Hepatocyte (in vitro differentiated cells): ENCODE measurements at regions not wholly inside any gene's neighbourhood (a gene's known extent, or its start where the extent isn't known, plus 50 kb on each side); places are given as distances from the start of the nearest gene placed in this dataset.

Source experiments
- DNase-seq: peaks from one replicate; pipeline ENCODE4 v3.0.0-alpha.2; 2016; ENCODE audit warnings: low spot score
- H2AFZ ChIP-seq: fragments of 200-600 bp; sonication (generic); 2 replicates; pipeline ENCODE4 v1.6.0; 2016; ENCODE audit warnings: antibody characterized with exemption, mild to moderate bottlenecking
- H3K27ac ChIP-seq: fragments of 200-600 bp; sonication (generic); 2 replicates; pipeline ENCODE4 v1.5.1; 2016; ENCODE audit warnings: mild to moderate bottlenecking
- H3K27me3 ChIP-seq: fragments of 200-600 bp; sonication (generic); 2 replicates; pipeline ENCODE4 v1.6.1; 2016
- H3K36me3 ChIP-seq: fragments of 200-600 bp; sonication (generic); replicated peaks from 2 replicates; pipeline ENCODE4 v1.5.1; 2016; ENCODE audit warnings: low read depth; ENCODE audit not compliant: insufficient read depth
- H3K4me1 ChIP-seq: fragments of 200-600 bp; sonication (generic); 2 replicates; pipeline ENCODE4 v1.5.1; 2016; ENCODE audit warnings: mild to moderate bottlenecking, moderate library complexity; ENCODE audit not compliant: insufficient read depth
- H3K4me2 ChIP-seq: fragments of 200-600 bp; sonication (generic); 2 replicates; pipeline ENCODE4 v1.6.0; 2016
- H3K4me3 ChIP-seq: fragments of 200-600 bp; sonication (generic); 2 replicates; pipeline ENCODE4 v1.5.1; 2016; ENCODE audit warnings: mild to moderate bottlenecking
- H3K79me2 ChIP-seq: fragments of 200-600 bp; sonication (generic); 2 replicates; pipeline ENCODE4 v1.6.0; 2017; ENCODE audit warnings: mild to moderate bottlenecking
- H3K9me2 ChIP-seq: fragments of 200-600 bp; sonication (generic); replicated peaks from 2 replicates; pipeline ENCODE4 v1.6.0; 2017; ENCODE audit warnings: mild to moderate bottlenecking; ENCODE audit not compliant: insufficient read depth
- H3K9me3 ChIP-seq: fragments of 200-600 bp; sonication (generic); 2 replicates; pipeline ENCODE4 v1.5.1; 2016; ENCODE audit warnings: low read depth, mild to moderate bottlenecking
- H4K20me1 ChIP-seq: fragments of 200-600 bp; sonication (generic); 2 replicates; pipeline ENCODE4 v1.6.0; 2016; ENCODE audit warnings: mild to moderate bottlenecking; ENCODE audit not compliant: insufficient read depth, poor library complexity, severe bottlenecking
- CTCF ChIP-seq: fragments of 200-600 bp; sonication (generic); IDR thresholded peaks from 2 replicates; pipeline ENCODE4 v1.5.1; 2016; ENCODE audit warnings: antibody characterized with exemption, mild to moderate bottlenecking; ENCODE audit not compliant: poor library complexity
- EZH2 ChIP-seq: fragments of 200-600 bp; sonication (generic); IDR thresholded peaks from 2 replicates; pipeline ENCODE4 v1.6.1; 2016; ENCODE audit warnings: antibody characterized with exemption, mild to moderate bottlenecking, borderline replicate concordance
- EZH2phosphoT487 ChIP-seq: fragments of 200-600 bp; sonication (generic); IDR thresholded peaks from one replicate; pipeline ENCODE4 v1.6.1; 2018; ENCODE audit warnings: antibody characterized with exemption, mild to moderate bottlenecking, low read depth, moderate library complexity; ENCODE audit not compliant: unreplicated experiment, severe bottlenecking
- WGBS: methylation state at CpG from one replicate; pipeline ENCODE4 v1.1.6; 2016; ENCODE audit warnings: low lambda C conversion rate; ENCODE audit errors: missing lambda C conversion rate; 5-methylcytosine and 5-hydroxymethylcytosine counted together

DNA sequence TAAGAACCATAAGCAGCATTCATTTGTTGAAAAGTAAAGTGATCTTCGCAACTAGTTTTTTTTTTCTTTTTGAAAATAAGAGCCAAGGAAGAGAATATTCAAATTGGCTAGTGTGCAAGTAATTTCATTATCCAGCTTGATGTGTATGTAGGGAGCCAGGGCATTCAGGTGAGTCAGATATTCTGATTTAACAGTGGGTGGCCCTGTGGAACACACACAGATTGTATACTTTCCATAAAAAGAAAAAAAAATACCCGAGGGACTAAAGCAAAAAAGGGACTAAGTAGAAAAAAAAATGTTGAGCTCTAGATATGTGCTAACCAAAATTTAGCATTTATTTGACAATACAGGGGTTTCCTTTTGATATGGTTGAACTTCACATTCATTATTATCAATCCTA, 96.9 kb upstream of the ROPN1 start:
- H3K4me3 ChIP-seq: no peak overlapping the region
- 73% methylated on average over 2 of the region's 2 CpGs for WGBS
- no peaks in the 10 kb centered on the region for H3K27me3 ChIP-seq

DNA sequence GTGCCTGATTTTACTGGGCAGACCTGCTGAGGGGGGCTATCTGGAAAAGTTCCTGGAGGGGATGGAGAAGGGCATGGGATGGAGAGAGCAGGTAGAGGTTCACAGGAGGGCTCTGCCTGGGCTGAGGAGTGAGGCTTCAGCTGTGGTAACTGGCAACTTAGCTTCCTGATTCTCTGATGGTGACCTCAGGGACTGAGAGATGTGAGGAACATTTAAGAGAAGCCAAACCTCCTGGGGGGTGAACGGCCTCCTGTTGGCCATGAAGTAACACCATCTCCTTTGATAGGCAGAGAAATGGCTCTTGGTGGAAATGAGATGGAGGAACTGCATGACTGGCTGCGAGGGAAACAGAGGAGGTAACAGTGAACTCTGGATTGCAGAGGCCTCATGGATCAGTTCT, 97.3 kb upstream of the ROPN1 start:
- no peaks in the 10 kb centered on the region for H4K20me1 ChIP-seq
- H3K9me3 ChIP-seq: no peaks in the 10 kb centered on the region
- no peak overlapping the region for H3K27ac ChIP-seq
- H3K9me2 ChIP-seq: no peaks in the 10 kb centered on the region
- H3K4me1 ChIP-seq: peaks cover 3% of the 10 kb centered on the region
- no peak overlapping the region for H3K4me2 ChIP-seq
- H3K79me2 ChIP-seq: no peaks in the 10 kb centered on the region
- no peaks in the 10 kb centered on the region for H3K27me3 ChIP-seq
- no peak overlapping the region for H2AFZ ChIP-seq
- H3K4me3 ChIP-seq: no peak overlapping the region
- DNase-seq: no peak
- 87% methylated on average over 2 of the region's 2 CpGs for WGBS
- TF ChIP-seq CTCF (no peak), EZH2 (no peak), EZH2phosphoT487 (no peak)
- no peaks in the 10 kb centered on the region for H3K36me3 ChIP-seq

More for the DNA sequence above, 96.9 kb upstream of the ROPN1 start:
- H3K9me3 ChIP-seq: no peaks in the 10 kb centered on the region
- TF ChIP-seq CTCF: no peak
- TF ChIP-seq EZH2phosphoT487: no peak
- TF ChIP-seq EZH2: no peak
- H3K9me2 ChIP-seq: no peaks in the 10 kb centered on the region
- no peak overlapping the region for H3K27ac ChIP-seq
- H4K20me1 ChIP-seq: no peaks in the 10 kb centered on the region
- no peak overlapping the region for H3K4me2 ChIP-seq
- no peaks in the 10 kb centered on the region for H3K36me3 ChIP-seq
- H3K79me2 ChIP-seq: no peaks in the 10 kb centered on the region
- no peak for DNase-seq
- H3K4me1 ChIP-seq: peaks cover 6% of the 10 kb centered on the region
- H2AFZ ChIP-seq: no peak overlapping the region

DNA sequence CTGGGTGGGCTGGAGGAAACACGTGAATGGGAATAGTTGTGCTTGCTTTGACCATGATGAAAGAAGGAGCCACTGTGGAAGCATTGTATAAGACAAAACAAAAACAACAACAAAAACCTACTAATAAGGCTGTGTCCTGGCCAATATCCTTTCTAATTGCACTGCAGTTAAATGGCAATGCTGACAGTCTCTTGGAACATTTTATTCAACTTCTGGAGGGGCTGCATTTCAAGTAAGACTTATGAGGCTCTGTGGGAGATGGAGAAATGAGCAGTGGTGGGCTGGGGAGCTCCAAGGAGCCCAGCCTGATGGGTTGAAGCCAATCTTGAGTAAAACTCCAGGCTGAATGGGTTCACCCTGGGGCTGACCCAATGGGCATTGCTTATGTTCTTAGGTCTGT, 99.8 kb upstream of the ROPN1 start:
- TF ChIP-seq EZH2 (no peak), EZH2phosphoT487 (no peak), CTCF (no peak)
- Histone ChIP-seq H3K4me3 (no peak overlapping the region), H3K9me2 (no peaks in the 10 kb centered on the region), H3K27me3 (no peaks in the 10 kb centered on the region), H3K27ac (no peak overlapping the region), H2AFZ (no peak overlapping the region), H3K4me2 (no peak overlapping the region), H3K4me1 (peaks cover 3% of the 10 kb centered on the region), H3K79me2 (no peaks in the 10 kb centered on the region), H3K9me3 (no peaks in the 10 kb centered on the region), H3K36me3 (no peaks in the 10 kb centered on the region), H4K20me1 (no peaks in the 10 kb centered on the region)
- WGBS: 96% methylated on average over 1 of the region's 1 CpG
- DNase-seq: no peak

GRCh38 chr3:124092811-124093210, 100.9 kb upstream of the ROPN1 start:
- peaks cover 3% of the 10 kb centered on the region for H3K4me1 ChIP-seq
- H3K9me3 ChIP-seq: no peaks in the 10 kb centered on the region
- H2AFZ ChIP-seq: no peak overlapping the region
- no peaks in the 10 kb centered on the region for H3K79me2 ChIP-seq
- no peak for DNase-seq
- 65% methylated on average over 8 of the region's 8 CpGs for WGBS
- no peaks in the 10 kb centered on the region for H3K9me2 ChIP-seq
- TF ChIP-seq EZH2phosphoT487: no peak
- H3K4me3 ChIP-seq: no peak overlapping the region
- no peak overlapping the region for H3K27ac ChIP-seq
- H4K20me1 ChIP-seq: no peaks in the 10 kb centered on the region
- no peaks in the 10 kb centered on the region for H3K27me3 ChIP-seq
- H3K36me3 ChIP-seq: no peaks in the 10 kb centered on the region
- no peak overlapping the region for H3K4me2 ChIP-seq
